HG02642 (cell line): ENCODE measurements at regions not wholly inside any gene's neighbourhood (a gene's known extent, or its start where the extent isn't known, plus 50 kb on each side); places are given as distances from the start of the nearest gene placed in this dataset.
"Not testable (repeated sequence)": the region's sequence is repeated elsewhere in the genome, so short reads cannot be mapped to it uniquely, and the experiment has no call there.

Source experiments
- ATAC-seq: cut with Tn5 transposase; IDR thresholded peaks from one replicate; pipeline ENCODE4 v1.9.1; 2021; ENCODE audit warnings: mild to moderate bottlenecking; ENCODE audit not compliant: unreplicated experiment, poor library complexity

DNA sequence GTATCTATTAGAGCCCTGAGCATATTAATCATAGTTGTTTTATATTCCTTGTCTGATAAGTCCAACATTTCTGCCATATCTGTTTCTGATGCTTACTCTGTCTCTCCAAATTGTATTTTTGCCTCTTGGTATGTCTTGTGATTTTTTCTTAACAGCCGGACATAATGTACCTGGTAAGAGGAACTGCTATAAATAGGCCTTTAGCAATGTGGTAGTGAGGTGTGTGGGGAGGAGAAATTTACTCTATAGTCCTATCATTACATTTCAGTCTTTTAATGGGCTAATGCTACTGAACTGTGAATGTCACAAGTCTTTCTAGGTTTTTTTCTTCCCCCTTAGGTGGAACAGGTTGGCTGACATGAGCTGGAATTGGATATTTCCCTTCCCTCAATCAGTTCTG lies 176.1 kb upstream of the FGF10 start:
- ATAC-seq, result no peak

GRCh38 chr5:44546286-44546685 lies 157.1 kb upstream of the FGF10 start:
- no peak for ATAC-seq

- ATAC-seq, result no peak
These were observed 154.3 kb upstream of the FGF10 start for GRCh38 chr5:44543511-44543910.

- ATAC-seq, result no peak
These were observed 153.2 kb upstream of the FGF10 start for GRCh38 chr5:44542470-44542869.

- ATAC-seq, result no peak
These were observed 150.3 kb upstream of the FGF10 start for GRCh38 chr5:44539602-44539919.

GRCh38 chr5:44538797-44539601 lies 149.8 kb upstream of the FGF10 start:
- no peak for ATAC-seq

- peak; percentile 58 for ATAC-seq
These were observed 147.5 kb upstream of the FGF10 start for GRCh38 chr5:44536650-44537260.

GRCh38 chr5:44535621-44536020 lies 146.4 kb upstream of the FGF10 start:
- ATAC-seq, result no peak

DNA sequence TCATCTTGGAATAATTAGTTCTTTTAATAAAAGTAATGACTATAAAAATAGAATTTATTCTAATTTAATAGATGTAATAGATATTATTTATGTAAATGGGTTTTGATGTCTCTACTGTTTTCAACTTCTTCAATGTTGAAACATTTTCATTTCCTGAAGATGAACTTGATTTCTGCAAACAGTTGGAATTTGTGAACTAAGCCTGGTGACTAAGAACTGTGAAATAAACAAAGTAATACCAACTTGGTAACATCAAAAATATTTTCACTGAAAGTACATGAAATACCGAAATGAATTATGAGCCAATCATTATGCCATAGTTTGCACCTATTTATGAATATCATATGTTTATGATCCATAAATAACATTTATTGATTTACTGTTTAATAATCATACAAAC lies 143.8 kb upstream of the FGF10 start:
- ATAC-seq, result no peak

DNA sequence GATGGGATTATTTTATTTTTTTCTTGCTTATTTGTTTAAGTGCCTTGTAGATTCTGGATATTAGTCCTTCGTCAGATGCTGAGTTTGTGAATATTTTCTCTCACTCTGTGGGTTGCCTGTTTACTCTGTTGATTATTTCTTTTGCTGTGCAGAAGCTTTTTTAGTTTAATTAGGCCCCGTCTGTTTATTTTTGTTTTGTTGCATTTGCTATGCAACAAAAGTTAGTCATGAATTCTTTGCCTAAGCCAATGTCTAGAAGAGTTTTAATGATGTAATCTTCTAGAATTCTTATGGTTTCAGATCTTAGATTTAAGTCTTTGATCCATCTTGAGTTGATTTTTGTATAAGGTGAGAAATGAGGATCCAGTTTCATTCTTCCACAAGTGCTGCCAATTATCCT lies 142.5 kb upstream of the FGF10 start:
- ATAC-seq, result not testable (repeated sequence)

- not testable (repeated sequence) for ATAC-seq
These were observed 141.6 kb upstream of the FGF10 start for GRCh38 chr5:44530783-44531182.

DNA sequence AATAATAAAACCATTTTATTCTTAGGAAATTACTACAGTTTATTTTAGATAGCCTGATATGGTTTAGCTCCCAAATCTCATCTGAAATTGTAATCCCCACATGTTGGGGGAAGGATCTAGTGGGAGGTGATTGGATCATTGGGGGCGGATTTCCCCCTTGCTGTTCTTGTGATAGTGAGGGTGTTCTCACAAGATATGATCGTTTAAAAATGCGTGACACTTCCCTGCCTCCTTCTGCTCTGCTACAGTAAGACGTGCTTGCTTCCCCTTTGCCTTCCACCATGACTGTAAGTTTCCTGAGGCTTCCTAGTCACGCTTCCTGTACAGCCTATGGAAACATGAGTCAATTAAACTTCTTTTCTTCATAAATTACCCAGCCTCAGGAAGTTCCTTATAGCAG lies 122.4 kb upstream of the FGF10 start:
- no peak for ATAC-seq

DNA sequence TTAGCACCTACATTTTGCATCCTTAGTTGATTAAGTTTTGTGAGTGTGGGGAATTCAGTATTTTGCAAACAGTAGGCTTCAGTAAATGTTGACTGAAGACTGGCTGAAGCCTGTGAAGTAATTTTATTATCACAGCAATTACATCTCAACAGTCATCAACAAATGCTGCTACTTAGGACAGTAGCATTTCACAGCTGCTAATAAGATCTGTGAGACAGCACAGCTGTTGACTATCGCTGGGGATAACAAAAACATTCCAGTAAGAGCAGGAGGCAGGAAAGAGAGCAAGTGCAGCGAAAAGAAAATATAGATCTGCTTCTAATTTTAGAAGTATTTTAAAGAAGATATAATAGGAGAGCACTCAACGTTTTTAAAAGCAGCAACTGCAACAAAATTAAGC lies 117.3 kb upstream of the FGF10 start:
- ATAC-seq, result no peak

GRCh38 chr5:44499381-44499780 lies 110.2 kb upstream of the FGF10 start:
- ATAC-seq, result no peak

- ATAC-seq, result no peak
These were observed 108.4 kb upstream of the FGF10 start for GRCh38 chr5:44497606-44498005.

GRCh38 chr5:44495280-44495679 lies 106.1 kb upstream of the FGF10 start:
- no peak for ATAC-seq

GRCh38 chr5:44489759-44490158 lies 100.5 kb upstream of the FGF10 start:
- no peak for ATAC-seq

GRCh38 chr5:44486591-44486990 lies 97.4 kb upstream of the FGF10 start:
- ATAC-seq, result no peak

DNA sequence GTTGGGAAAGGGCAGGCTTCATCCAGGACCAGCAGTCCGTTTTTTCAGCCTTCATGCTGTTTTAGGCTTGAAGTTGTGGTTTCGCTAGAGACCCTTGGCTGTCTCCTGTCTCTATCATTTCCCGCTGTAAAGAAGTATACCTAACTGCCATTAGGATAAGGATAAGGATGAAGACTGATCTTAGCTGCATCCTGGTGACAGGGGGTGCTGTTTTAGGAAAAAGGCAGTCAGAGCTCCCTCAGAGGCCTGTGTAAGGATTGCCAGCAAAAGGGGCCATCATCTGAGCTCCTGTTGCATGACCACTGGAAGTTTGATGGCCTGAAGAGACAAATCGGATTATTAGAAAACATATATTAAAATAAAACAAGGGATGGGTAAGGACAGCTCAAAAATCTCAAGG lies 64.8 kb upstream of the FGF10 start:
- no peak for ATAC-seq

DNA sequence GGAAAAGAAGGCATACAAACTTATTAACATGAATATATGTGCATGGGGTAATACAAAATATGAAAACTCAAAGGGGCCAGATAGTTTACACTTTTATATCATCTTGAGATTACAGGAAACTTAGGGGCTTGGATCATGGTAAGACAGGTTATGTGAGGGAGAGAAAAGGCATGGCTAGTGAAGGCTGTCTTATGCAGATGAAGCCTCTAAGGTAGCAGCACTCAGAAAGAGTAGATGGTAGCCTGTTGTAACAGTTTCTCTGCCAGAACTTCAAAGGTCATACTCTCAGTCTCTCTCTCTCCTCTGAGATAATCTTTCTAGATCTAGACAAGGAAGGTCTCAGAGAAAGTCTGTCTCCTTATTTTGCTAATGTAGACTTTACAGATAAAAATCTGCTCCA lies 57.2 kb upstream of the FGF10 start:
- ATAC-seq, result no peak

- no peak for ATAC-seq
These were observed 54.0 kb upstream of the FGF10 start for GRCh38 chr5:44443172-44443571.

DNA sequence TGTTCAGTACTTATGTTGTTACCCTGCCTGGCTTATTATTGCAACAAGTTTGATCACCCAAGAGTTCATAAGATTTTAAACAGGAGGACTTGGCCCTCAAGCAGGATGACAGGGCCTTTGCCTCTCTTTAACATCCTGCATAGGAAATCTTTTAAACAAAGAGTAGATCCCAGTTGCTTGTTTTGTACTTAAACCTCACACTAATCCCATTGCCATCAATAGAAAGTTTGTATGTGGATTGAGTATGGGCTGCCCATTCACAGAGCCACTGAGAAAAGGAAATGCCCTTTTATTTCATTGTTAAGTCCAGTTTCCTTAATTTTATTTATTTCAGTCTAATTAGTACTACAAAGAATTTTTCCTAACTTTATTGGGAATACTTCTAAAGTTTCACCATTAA lies 52.2 kb upstream of the FGF10 start:
- no peak for ATAC-seq
